Choroid plexus epithelial cell (primary cell): ENCODE measurements at regions not wholly inside any gene's neighbourhood (a gene's known extent, or its start where the extent isn't known, plus 50 kb on each side); places are given as distances from the start of the nearest gene placed in this dataset.

Source experiments
- DNase-seq: peaks from one replicate; pipeline ENCODE4 v3.0.0-alpha.2; 2010; ENCODE audit warnings: low read depth
- H3K4me3 ChIP-seq: 2 replicates; pipeline ENCODE4 v1.5.1; 2011; ENCODE audit warnings: low read depth, mild to moderate bottlenecking, control low read depth, low read length, moderate library complexity
- TF ChIP-seq, protein P1 (sequence below): conservative IDR thresholded peaks from 2 replicates; pipeline ENCODE4 v1.5.1; 2011; ENCODE audit warnings: low read depth, mild to moderate bottlenecking, control low read depth, inconsistent platforms, low read length, moderate library complexity

DNA sequence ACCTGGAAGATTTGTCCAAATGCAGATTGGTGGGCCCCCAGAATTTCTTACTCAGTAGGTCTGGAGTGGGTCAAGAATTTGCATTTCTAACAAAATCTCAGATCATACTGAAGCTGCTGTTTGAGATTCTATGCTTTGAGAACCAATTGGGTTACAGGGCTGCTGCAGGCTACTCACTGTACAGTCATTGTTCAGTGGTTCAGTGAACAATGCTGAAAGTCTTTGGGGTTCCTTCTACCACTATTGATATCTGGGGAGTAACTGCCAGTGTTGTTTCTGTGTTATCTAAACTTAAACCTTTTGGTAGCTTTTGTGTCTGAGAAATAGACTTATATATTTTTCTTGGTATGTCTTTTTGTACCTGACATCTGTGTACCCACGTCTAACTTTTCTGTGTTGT is 187.5 kb downstream of the TANC2 start:
- TF ChIP-seq, protein P1, sequence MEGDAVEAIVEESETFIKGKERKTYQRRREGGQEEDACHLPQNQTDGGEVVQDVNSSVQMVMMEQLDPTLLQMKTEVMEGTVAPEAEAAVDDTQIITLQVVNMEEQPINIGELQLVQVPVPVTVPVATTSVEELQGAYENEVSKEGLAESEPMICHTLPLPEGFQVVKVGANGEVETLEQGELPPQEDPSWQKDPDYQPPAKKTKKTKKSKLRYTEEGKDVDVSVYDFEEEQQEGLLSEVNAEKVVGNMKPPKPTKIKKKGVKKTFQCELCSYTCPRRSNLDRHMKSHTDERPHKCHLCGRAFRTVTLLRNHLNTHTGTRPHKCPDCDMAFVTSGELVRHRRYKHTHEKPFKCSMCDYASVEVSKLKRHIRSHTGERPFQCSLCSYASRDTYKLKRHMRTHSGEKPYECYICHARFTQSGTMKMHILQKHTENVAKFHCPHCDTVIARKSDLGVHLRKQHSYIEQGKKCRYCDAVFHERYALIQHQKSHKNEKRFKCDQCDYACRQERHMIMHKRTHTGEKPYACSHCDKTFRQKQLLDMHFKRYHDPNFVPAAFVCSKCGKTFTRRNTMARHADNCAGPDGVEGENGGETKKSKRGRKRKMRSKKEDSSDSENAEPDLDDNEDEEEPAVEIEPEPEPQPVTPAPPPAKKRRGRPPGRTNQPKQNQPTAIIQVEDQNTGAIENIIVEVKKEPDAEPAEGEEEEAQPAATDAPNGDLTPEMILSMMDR = no peak
- no peak for DNase-seq
- H3K4me3 ChIP-seq = no peak overlapping the region

DNA sequence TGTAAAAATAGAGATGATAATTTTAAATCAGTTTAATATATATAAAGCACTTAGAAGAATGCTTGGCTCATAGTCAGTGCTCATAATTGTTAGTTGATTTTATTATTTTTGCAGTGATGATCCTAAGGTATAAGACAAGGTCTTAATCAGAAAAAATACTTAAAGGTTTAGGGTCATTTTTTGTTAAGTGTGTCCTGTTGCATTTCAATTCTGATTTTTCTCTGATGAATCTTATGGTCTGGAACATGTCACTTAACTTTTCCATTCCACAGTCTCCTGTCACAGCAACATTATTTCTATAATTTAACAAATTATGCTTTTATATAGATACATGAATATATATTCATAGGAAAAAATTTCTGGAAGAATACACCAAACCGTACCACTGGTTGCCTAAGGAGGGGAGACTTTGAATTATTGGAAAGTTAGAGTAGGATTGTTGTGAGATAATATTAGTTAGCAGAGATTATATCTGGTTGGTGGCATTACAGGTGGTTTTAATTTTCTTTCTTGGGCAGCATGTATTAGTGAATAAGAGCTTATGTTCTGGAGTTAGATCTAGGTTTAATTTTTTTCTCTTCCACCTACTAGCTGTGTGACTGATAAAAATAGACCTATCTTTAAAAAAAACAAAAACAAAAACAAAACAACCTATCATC is 188.7 kb downstream of the TANC2 start:
- TF ChIP-seq, protein P1 = no peak
- no peak overlapping the region for H3K4me3 ChIP-seq
- DNase-seq = no peak

DNA sequence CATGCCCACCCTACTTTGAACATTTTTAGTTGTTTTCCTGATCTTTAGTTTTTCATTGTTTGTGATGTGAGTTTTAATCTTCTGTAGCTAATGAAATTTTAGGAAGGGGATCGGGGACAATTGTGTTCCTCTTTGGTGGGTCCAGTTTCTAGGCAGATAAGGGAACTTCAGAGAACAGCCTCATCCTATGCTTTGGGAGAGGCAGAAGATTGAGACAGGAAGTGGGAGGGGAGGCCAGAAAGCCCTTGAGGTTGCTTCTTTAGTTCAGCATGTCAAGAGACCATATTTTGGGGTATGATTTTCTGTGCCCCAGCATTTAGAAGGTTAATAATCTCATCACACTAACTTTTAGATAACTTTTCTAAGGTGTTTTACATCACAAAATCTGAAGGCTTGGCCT is 191.0 kb downstream of the TANC2 start:
- TF ChIP-seq, protein P1 = no peak
- DNase-seq = no peak
- H3K4me3 ChIP-seq = no peak overlapping the region

DNA sequence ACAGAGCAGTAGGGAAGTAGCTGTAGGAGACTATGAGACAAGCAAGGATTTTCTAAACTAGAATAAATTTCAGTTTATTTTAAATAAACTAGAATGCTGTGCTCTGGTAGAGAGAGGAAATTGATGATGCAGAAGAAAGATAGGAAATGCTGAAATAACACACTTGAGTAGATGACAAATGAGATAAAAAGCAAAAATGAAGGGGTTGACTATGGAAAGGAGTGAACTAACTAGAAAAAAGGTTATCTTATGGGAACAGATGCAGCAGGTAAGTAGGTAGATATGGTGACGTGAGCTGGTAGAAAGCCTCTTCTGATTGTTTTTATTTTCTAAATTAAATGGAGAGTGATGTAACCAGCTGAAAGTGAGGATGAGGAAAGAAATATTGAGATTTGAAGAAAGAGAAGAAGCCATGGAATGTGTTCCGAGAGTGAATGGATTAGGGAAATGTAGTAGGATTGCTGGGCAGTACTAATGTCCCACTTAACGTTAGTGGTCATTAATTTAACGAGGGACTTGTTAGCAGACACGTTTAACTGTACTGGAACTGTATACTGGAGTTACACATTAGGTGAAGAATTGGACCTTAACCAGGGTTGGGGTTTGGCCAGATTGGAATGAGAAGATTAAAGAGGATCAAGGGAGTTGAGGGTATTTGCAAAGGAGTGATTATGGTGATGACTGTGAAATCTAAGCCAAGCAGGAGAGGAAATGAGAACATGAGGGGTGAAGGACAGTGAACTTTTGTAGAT is 196.5 kb downstream of the TANC2 start:
- TF ChIP-seq, protein P1 = no peak
- DNase-seq = no peak
- H3K4me3 ChIP-seq = no peak overlapping the region

DNA sequence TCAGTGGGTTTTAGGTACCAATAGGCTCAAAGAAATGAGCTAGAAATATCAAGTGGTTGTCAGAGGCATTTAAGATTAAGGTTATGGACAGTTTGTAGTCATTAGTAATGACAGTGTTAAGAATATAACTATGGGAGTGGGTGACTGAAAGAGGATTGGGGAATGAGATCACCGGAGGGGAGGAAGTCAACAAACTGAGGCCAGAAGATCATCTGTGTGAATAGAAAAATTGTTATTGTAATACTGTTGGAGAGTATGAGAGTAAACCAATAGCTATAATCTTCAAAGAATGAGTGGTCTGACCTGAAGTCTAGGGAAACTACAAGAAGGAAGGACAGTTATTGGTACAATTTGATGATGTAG is 197.1 kb downstream of the TANC2 start:
- H3K4me3 ChIP-seq = no peak overlapping the region
- DNase-seq = no peak
- TF ChIP-seq, protein P1 = no peak

DNA sequence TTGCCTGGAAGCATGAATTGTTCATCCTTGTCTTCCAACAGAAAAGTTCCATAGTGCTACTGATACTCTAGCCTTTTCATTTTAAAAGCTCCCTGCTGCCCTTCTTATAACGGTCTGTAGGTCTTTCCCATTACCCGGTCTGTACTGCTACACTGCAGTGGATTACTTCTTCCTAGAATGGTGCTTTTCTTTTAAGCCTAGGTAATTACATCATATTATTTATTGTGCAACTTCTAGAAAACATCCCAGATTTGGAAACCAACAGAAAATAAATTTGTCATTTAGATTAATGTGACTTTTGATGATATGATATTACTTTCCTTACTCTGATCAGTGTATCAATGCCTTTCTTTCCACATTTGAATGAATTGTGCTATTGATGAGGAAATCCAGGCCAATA is 199.4 kb downstream of the TANC2 start:
- H3K4me3 ChIP-seq = no peak overlapping the region
- no peak for DNase-seq
- TF ChIP-seq, protein P1 = no peak

DNA sequence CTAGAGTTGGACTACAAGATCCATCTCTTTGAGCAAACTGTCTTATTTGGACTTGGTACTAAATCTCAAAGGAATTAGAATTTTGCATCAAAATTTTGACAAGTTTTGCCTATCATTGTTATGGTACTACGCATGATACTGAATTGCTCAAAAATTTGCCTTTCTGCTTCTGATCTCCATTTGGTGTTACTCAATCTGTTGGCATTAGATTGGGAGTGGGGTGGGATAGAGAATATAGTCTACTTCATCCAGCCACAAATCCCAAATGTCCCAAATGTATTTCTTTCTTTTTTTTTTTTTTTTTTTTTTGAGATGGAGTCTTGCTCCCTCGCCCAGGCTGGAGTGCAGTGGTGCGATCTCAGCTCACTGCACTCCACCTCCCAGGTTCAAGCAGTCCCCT is 204.8 kb downstream of the TANC2 start:
- no peak overlapping the region for H3K4me3 ChIP-seq
- no peak for DNase-seq
- TF ChIP-seq, protein P1 = no peak
